ENCODE measurements at regions not wholly inside any gene's neighbourhood (a gene's known extent, or its start where the extent isn't known, plus 50 kb on each side); places are given as distances from the start of the nearest gene placed in this dataset.

GRCh38 chr16:85366031-85366763 lies 246.9 kb upstream of the GSE1 start:
- H3K9me3 Mint-ChIP-seq: peaks cover 6% of the 10 kb centered on the region
- no peak overlapping the region for H3K4me3 ChIP-seq (ENCODE audit: low read length)
- no peak for TF ChIP-seq CTCF (conservative IDR thresholded peaks at IDR 0.05)
- DNase-seq: peak; percentile 73
- no peak overlapping the region for H3K9ac ChIP-seq (ENCODE audit: extremely low read depth, low read length, poor library complexity, severe bottlenecking)
- no peaks in the 10 kb centered on the region for H3K9me3 ChIP-seq (ENCODE audit: control insufficient read depth, low read length)
- no peak overlapping the region for H3K27ac ChIP-seq (ENCODE audit: low read depth, low read length)
- peaks cover 11% of the 10 kb centered on the region for H3K4me1 Mint-ChIP-seq
- WGBS, 2 experiments (ENCODE audit: insufficient coverage in 1 of 2, insufficient read length in 1 of 2): 42 to 62% methylated on average over 13 to 22 of the region's 22 CpGs
- no peaks in the 10 kb centered on the region for H3K36me3 ChIP-seq (ENCODE audit: control insufficient read depth, insufficient read depth, low read length)
- H3K27ac Mint-ChIP-seq: no peak overlapping the region
- peaks cover 8% of the 10 kb centered on the region for H3K4me1 ChIP-seq (ENCODE audit: control insufficient read depth, insufficient read depth, low read length)
- no peak overlapping the region for H3K4me3 Mint-ChIP-seq
- no peaks in the 10 kb centered on the region for H3K27me3 ChIP-seq (ENCODE audit: control insufficient read depth, insufficient read depth, low read length, poor library complexity, severe bottlenecking)
- peaks cover 27% of the 10 kb centered on the region for H3K27me3 Mint-ChIP-seq (ENCODE audit: insufficient read depth)
- H3K36me3 Mint-ChIP-seq (ENCODE audit: low read depth): peaks cover 3% of the 10 kb centered on the region

GRCh38 chr16:85367485-85367884 lies 245.6 kb upstream of the GSE1 start:
- H3K9me3 ChIP-seq (ENCODE audit: control insufficient read depth, low read length): no peaks in the 10 kb centered on the region
- no peak overlapping the region for H3K9ac ChIP-seq (ENCODE audit: extremely low read depth, low read length, poor library complexity, severe bottlenecking)
- H3K27ac ChIP-seq (ENCODE audit: low read depth, low read length): no peak overlapping the region
- no peak for TF ChIP-seq CTCF (conservative IDR thresholded peaks at IDR 0.05)
- no peak overlapping the region for H3K4me3 ChIP-seq (ENCODE audit: low read length)
- Mint-ChIP-seq H3K27ac (no peak overlapping the region), H3K36me3 (ENCODE audit: low read depth) (peaks cover 3% of the 10 kb centered on the region), H3K27me3 (ENCODE audit: insufficient read depth) (peaks cover 27% of the 10 kb centered on the region), H3K4me3 (no peak overlapping the region), H3K4me1 (peaks cover 11% of the 10 kb centered on the region), H3K9me3 (peaks cover 6% of the 10 kb centered on the region)
- DNase-seq: no peak
- 92 to 96% methylated on average over 5 to 11 of the region's 12 CpGs for WGBS, 2 experiments (ENCODE audit: insufficient coverage in 1 of 2, insufficient read length in 1 of 2)
- peaks cover 8% of the 10 kb centered on the region for H3K4me1 ChIP-seq (ENCODE audit: control insufficient read depth, insufficient read depth, low read length)
- H3K27me3 ChIP-seq (ENCODE audit: control insufficient read depth, insufficient read depth, low read length, poor library complexity, severe bottlenecking): no peaks in the 10 kb centered on the region
- no peaks in the 10 kb centered on the region for H3K36me3 ChIP-seq (ENCODE audit: control insufficient read depth, insufficient read depth, low read length)

- 92% methylated on average over 6 to 7 of the region's 7 CpGs for WGBS, 2 experiments (ENCODE audit: insufficient coverage in 1 of 2, insufficient read length in 1 of 2)
- Histone ChIP-seq H3K4me1 (ENCODE audit: control insufficient read depth, insufficient read depth, low read length) (peaks cover 8% of the 10 kb centered on the region), H3K9ac (ENCODE audit: extremely low read depth, low read length, poor library complexity, severe bottlenecking) (no peak overlapping the region), H3K27me3 (ENCODE audit: control insufficient read depth, insufficient read depth, low read length, poor library complexity, severe bottlenecking) (no peaks in the 10 kb centered on the region), H3K9me3 (ENCODE audit: control insufficient read depth, low read length) (no peaks in the 10 kb centered on the region), H3K27ac (ENCODE audit: low read depth, low read length) (no peak overlapping the region), H3K36me3 (ENCODE audit: control insufficient read depth, insufficient read depth, low read length) (no peaks in the 10 kb centered on the region), H3K4me3 (ENCODE audit: low read length) (no peak overlapping the region)
- no peak overlapping the region for H3K27ac Mint-ChIP-seq
- peaks cover 22% of the 10 kb centered on the region for H3K27me3 Mint-ChIP-seq (ENCODE audit: insufficient read depth)
- H3K4me1 Mint-ChIP-seq: peaks cover 11% of the 10 kb centered on the region
- no peak for DNase-seq
- H3K9me3 Mint-ChIP-seq: peaks cover 3% of the 10 kb centered on the region
- H3K4me3 Mint-ChIP-seq: no peak overlapping the region
- TF ChIP-seq CTCF (conservative IDR thresholded peaks at IDR 0.05): no peak
- H3K36me3 Mint-ChIP-seq (ENCODE audit: low read depth): no peaks in the 10 kb centered on the region
Observed at GRCh38 chr16:85369060-85369459, 244.1 kb upstream of the GSE1 start.

Data from endodermal cell (in vitro differentiated cells).